ENCODE measurements at regions not wholly inside any gene's neighbourhood (a gene's known extent, or its start where the extent isn't known, plus 50 kb on each side); places are given as distances from the start of the nearest gene placed in this dataset.

DNA sequence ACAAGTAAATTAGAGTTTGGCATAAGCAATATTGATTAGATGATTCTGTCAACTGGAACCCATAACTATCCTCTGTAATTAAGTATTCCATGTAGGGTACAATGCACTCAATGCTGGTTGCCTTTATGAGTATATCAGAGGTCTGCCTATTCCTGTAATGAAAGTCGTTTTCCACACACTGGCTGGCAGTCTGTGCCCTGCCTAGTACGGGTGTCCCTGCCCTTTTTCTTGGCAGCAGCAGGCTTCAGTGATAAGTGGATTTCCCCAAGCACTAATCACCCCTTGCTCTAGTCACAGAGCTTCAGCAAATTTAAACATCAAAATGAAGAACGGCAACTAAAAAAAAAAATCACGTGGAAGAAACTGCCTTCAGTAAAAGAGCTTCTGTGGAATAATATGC lies 294.8 kb upstream of the STT3B start:
- DNase-seq (ENCODE audit: low spot score in 2 of 2), result no peak
- no peak for TF ChIP-seq POLR2A (IDR thresholded peaks at IDR 0.05)
- Histone ChIP-seq H3K4me1 (no peaks in the 10 kb centered on the region), H3K27me3 (peaks cover 0 to 7% of the 10 kb centered on the region in 2 donors), H3K36me3 (no peaks in the 10 kb centered on the region), H3K9me3 (no peaks in the 10 kb centered on the region), H3K4me3 (no peak overlapping the region), H3K27ac (no peak overlapping the region)
- intact Hi-C loops (cut with DNase I; ENCODE audit: low total_unique reads), result no loop called here

DNA sequence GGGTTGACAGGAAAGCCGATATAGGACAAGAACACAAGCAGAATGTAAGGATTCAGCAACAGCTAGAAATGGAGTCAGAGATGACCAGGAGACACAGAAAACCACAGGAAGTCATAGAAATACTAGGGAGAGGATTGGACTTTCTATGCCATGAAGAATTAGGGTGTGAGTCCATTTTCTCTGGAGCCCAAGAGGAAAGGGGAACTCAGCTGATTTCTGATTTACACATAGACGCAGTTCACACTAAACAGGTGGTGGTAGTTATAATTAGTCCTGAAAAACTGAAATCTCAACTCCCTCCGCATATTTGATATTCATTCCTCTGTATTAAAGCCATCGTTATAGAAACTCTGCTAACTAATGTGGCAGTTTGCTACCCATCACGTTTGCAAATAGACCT lies 292.7 kb upstream of the STT3B start:
- no peak for DNase-seq (ENCODE audit: low spot score in 2 of 2)
- Histone ChIP-seq H3K4me1 (no peaks in the 10 kb centered on the region), H3K4me3 (no peak overlapping the region), H3K27ac (no peak overlapping the region), H3K36me3 (no peaks in the 10 kb centered on the region), H3K9me3 (no peaks in the 10 kb centered on the region), H3K27me3 (peaks cover 0 to 3% of the 10 kb centered on the region in 2 donors)
- TF ChIP-seq, protein P1, sequence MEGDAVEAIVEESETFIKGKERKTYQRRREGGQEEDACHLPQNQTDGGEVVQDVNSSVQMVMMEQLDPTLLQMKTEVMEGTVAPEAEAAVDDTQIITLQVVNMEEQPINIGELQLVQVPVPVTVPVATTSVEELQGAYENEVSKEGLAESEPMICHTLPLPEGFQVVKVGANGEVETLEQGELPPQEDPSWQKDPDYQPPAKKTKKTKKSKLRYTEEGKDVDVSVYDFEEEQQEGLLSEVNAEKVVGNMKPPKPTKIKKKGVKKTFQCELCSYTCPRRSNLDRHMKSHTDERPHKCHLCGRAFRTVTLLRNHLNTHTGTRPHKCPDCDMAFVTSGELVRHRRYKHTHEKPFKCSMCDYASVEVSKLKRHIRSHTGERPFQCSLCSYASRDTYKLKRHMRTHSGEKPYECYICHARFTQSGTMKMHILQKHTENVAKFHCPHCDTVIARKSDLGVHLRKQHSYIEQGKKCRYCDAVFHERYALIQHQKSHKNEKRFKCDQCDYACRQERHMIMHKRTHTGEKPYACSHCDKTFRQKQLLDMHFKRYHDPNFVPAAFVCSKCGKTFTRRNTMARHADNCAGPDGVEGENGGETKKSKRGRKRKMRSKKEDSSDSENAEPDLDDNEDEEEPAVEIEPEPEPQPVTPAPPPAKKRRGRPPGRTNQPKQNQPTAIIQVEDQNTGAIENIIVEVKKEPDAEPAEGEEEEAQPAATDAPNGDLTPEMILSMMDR (IDR thresholded peaks at IDR 0.05), result no peak
- no peak for TF ChIP-seq POLR2AphosphoS5 (IDR thresholded peaks at IDR 0.05)
- TF ChIP-seq POLR2A (IDR thresholded peaks at IDR 0.05), result no peak
- intact Hi-C loops (cut with DNase I; ENCODE audit: low total_unique reads), result no loop called here

- Histone ChIP-seq H3K27me3 (peaks cover 0 to 3% of the 10 kb centered on the region in 2 donors), H3K27ac (no peak overlapping the region), H3K36me3 (no peaks in the 10 kb centered on the region), H3K9me3 (no peaks in the 10 kb centered on the region), H3K4me1 (no peaks in the 10 kb centered on the region), H3K4me3 (no peak overlapping the region)
- intact Hi-C loops (cut with DNase I; ENCODE audit: low total_unique reads), result no loop called here
- TF ChIP-seq, protein P1 (IDR thresholded peaks at IDR 0.05), result no peak
- TF ChIP-seq POLR2A (IDR thresholded peaks at IDR 0.05) (no peak), POLR2AphosphoS5 (IDR thresholded peaks at IDR 0.05) (no peak)
- no peak for DNase-seq (ENCODE audit: low spot score in 2 of 2)
These were observed 292.3 kb upstream of the STT3B start for GRCh38 chr3:31240466-31240865.

- intact Hi-C loops (cut with DNase I; ENCODE audit: low total_unique reads), result no loop called here
- Histone ChIP-seq H3K4me3 (no peak overlapping the region), H3K27ac (no peak overlapping the region), H3K36me3 (no peaks in the 10 kb centered on the region), H3K4me1 (no peaks in the 10 kb centered on the region), H3K27me3 (no peaks in the 10 kb centered on the region), H3K9me3 (no peaks in the 10 kb centered on the region)
- no peak for DNase-seq (ENCODE audit: low spot score in 2 of 2)
- TF ChIP-seq, protein P1 (IDR thresholded peaks at IDR 0.05), result no peak
- TF ChIP-seq POLR2AphosphoS5 (IDR thresholded peaks at IDR 0.05) (no peak), POLR2A (IDR thresholded peaks at IDR 0.05) (no peak)
These were observed 291.9 kb upstream of the STT3B start for GRCh38 chr3:31240874-31241273.

DNA sequence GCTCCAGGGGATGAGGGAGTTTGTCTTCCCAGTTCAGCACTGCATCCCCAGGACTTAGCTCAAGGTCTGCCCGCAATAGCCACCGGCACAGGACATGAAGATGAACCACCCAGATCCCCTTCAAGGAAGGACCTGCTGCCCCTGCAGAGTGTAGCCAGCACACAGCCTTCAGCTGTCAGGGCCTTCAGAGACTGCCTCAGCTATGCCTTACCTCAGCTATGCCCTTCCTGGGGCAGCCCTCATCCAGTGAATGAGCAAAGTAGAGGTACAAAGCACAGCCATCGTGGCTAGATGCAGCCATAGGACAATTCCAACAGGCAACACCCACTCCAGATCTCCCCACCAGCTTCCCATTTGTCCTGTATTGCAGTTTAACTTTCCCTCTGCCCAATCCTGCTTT lies 291.2 kb upstream of the STT3B start:
- DNase-seq (ENCODE audit: low spot score in 2 of 2), result no peak
- H3K27ac ChIP-seq, result no peak overlapping the region
- TF ChIP-seq, protein P1 (IDR thresholded peaks at IDR 0.05), result no peak
- no peaks in the 10 kb centered on the region for H3K27me3 ChIP-seq
- H3K9me3 ChIP-seq, result no peaks in the 10 kb centered on the region
- intact Hi-C loops (cut with DNase I; ENCODE audit: low total_unique reads), result no loop called here
- H3K4me1 ChIP-seq, result no peaks in the 10 kb centered on the region
- H3K4me3 ChIP-seq, result no peak overlapping the region
- no peaks in the 10 kb centered on the region for H3K36me3 ChIP-seq

All from breast epithelium (tissue), 4 donors.